Activated T-cell treated with anti-CD3 and anti-CD28 coated beads, Interleukin-2, amount 50 U/mL, for 48 hours (primary cell): ENCODE measurements at regions not wholly inside any gene's neighbourhood (a gene's known extent, or its start where the extent isn't known, plus 50 kb on each side); places are given as distances from the start of the nearest gene placed in this dataset.

Source experiments
- DNase-seq, 2 experiments: peaks; one replicate each; pipeline ENCODE4 v3.0.0-alpha.2; 2020

DNA sequence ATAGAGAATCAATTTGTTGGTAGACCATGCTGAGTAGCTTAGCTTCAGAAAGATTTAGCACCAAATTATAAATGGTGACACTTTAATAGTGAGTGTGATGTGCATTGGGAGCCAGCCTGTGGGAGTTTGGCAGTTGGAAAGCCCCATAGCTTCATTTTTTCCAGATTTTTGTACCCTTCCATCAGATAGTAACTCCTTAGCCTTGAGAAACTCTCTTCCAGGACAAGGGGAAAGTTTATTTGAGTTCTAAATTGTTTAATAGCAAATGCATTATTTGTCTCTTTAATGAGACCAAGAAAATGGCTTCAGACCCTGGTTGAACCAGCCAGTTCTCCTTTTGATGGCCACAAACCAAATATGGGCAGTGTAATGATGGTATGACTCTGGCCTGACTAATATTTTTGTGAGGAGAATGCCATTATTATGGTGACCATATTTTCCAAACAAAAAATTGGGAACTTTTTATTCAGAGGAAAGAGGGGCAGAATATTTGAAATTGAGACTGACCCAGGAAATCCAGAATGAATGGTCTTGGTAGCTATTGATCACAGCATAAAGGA lies 49.8 kb downstream of the PLCE1 start:
- no peak for DNase-seq

DNA sequence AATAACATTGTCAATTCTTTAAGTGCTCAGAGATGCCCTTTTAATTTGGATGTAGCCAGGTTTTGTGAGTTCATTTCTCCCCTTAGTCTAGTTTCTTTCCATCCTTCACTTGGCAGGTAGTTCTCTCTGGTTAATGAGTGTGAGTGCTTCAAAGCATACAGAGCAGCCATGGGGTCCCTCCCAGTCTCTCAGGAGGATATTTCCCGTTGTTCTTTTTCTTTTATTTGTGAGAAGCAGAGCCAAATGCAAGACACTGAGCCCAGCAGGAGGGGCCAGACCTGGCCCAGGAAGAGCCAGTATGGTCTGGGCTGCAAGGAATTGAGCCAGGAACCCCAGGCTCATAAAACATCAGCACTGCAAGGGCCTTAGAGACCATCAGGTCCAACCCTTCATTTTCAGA lies 52.4 kb downstream of the PLCE1 start:
- no peak for DNase-seq

GRCh38 chr10:94047293-94047692 lies 53.6 kb downstream of the PLCE1 start:
- no peak for DNase-seq

- DNase-seq: no peak
Observed at GRCh38 chr10:94049911-94050310, 56.2 kb downstream of the PLCE1 start.

DNA sequence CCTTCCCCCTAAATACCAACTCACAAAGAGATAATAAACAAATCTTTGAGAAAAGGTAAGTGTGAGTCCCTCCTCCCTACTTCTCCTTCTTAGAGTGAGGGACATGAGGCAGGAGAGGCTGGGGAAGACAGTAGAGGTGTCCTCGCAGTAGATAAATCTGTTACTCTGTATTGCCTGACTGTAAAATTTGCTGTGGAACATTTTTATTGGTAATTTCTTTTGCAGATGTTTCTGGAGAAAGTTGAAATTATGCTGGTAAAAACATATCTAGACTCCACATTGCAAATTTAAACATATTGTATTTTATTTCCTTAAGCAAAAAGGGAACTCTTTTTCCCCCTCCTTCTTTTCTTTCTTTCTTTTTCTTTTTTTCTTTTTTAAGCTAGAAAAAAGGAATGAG lies 58.5 kb downstream of the PLCE1 start:
- DNase-seq: no peak

DNA sequence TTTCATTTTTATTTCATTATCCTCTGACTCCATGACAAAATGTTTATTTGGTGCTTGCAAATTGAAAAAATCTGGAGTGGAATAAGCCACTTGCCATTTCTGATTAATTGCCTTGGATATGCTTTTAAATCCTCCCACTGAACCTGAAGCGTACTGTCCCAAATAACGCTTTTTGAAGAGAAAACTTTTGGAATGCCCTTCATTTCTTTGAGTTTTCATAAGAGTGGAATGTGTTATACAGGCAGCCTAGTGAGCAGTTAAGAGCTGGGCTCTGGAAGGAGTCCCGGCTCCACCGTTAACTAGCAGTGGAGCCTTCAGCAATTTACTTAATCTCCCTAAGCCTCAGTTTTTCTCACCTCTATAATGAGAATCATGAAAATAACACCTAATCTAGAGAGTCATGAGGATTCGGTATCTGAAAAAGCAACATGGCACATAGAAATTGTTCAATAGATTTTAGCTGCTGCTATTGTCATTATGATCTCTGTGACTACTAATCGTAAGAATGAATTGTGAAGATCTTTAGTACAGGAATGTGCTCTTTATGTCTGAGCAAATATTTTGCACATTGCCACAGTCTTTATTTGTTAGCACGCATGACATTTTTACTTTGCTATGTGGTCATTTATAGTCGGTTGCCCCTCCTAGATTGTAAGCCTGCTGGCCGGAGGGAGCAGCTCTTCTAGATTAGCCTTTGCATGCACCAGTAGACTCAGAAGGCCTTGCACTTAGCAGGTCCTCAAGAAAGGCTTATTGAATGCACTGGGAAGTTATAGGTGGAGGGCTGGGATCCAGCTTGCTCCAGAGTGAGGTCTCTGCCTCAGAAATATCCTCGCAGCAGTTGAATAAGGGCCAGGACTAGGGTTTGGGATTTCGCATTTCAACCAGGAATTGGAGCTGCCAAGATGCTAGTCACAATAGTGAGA lies 59.4 kb downstream of the PLCE1 start:
- DNase-seq: no peak

GRCh38 chr10:94059178-94059883 lies 65.6 kb downstream of the PLCE1 start:
- DNase-seq: no peak

GRCh38 chr10:94061026-94061425 lies 67.3 kb downstream of the PLCE1 start:
- DNase-seq: no peak

- no peak for DNase-seq
Observed at GRCh38 chr10:94062611-94063010, 68.9 kb downstream of the PLCE1 start.

DNA sequence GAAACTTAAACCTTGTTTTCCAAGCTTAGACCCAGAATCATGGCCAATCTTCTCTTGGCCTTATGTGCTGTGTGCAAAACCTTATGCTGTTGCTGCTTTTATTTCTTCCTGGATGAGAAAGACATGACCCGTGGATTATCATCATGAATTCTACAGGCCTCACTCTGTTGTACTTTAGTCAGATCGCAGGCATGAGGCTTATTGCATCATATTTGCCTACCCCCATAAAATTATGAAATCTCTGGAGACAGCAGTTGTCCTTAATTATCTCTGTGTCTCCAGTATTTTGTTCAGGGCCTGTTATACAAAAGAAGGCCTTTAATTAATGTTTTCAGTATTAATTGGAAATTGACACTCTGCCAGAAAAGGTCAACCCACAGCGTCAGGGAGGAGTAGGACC lies 71.6 kb downstream of the PLCE1 start:
- DNase-seq: no peak

- DNase-seq: no peak
Observed at GRCh38 chr10:94065787-94066186, 72.1 kb downstream of the PLCE1 start.

DNA sequence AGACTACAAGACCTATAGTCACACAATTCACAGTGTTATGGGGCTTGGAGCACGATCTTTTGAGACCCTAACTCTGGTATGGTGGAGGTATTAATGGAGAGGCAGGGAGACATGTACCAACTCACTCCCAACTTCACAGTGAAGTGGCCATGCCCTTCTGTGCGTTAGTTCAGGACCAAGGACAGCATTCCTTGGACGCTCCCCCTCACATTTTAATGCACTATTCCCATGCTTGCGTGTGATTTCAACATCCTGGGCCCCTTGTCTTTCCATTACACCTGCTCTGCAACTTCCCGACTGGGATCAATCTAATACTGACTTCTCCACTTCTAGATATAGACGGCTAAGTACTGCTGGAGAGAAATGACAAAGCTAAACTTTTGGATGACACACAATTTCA lies 72.7 kb downstream of the PLCE1 start:
- DNase-seq: no peak

DNA sequence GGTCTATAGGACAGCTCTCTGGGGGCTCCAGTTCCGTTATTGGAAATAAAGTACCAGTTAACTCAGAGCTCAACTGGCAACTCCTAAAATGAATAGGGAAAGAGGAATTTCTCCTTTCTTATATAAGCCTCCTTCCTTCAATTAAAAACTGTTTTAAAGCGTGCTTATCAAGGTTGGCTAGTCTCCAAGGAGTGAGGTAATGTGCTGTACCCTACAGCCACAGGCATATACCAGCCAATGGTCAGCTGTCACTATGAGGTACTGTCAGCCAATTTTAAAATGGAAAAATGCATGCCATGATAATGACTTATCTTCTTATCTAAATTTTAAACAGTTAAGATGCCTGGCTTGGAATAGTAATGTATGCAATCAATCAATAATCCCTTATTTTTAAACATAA lies 76.2 kb downstream of the PLCE1 start:
- no peak for DNase-seq

DNA sequence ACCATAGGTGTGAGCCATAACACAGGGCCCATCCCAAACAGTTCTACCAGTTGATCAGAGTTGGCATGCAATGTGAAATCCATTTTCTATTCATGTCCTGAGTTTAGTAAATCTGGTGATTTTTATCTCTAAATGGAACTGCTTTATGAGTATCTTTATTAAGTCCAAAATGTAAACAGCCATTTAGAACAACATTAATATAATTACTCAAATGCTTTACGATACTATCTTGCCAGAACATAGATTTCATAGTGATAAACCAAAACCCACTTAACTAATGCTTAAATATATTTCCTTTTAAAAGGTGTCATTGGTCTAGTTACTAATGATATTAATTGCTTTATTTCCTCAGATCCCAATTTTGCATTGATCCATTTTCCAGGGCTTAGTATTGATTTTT lies 80.7 kb downstream of the PLCE1 start:
- DNase-seq: no peak

- no peak for DNase-seq
Observed at GRCh38 chr10:94075506-94075905, 81.8 kb downstream of the PLCE1 start.

DNA sequence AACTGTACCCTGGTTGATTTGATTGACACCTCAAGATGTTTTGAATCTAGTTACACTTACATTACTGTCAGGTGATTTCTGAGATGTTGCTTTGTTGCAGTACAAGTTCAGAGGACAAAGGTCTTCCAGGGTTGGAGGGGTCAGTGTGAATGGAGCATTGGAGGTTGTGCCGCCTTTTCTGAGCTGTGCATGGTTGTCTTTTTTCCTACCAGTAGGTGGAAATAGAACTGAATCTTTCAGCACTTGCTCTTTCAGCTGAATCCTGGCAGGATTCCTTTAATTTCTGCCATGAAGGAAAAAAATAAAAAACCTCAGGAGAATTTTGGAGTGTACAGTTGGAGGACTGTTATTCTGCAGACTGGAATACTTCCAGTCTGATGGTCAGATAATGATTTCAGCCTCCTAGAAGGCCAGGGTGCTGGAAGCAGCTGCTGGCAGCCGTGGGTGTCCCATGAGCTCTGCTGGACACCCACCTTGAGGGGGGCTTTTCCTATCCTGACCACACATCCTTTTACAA lies 82.7 kb downstream of the PLCE1 start:
- DNase-seq: no peak

GRCh38 chr10:94077042-94077441 lies 83.3 kb downstream of the PLCE1 start:
- no peak for DNase-seq

DNA sequence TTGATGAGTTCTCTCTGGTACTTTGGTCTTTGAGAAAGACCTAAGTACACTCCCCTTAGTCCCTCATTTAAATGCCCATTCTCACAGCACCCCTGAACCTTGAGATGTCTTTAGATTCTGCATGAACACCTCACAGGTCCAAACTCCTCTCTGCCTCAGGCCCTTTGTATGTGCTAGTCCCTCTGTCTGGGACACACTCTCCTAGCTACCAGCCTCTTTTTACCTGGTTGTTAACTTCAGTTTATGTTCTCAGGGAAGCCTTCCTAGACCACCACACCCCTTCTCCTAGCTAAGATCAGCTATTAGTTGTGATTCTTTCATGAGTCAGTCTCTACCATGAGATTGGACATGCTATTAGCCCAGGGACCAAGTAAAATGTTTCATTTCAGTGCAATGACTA lies 86.4 kb downstream of the PLCE1 start:
- DNase-seq: no peak

DNA sequence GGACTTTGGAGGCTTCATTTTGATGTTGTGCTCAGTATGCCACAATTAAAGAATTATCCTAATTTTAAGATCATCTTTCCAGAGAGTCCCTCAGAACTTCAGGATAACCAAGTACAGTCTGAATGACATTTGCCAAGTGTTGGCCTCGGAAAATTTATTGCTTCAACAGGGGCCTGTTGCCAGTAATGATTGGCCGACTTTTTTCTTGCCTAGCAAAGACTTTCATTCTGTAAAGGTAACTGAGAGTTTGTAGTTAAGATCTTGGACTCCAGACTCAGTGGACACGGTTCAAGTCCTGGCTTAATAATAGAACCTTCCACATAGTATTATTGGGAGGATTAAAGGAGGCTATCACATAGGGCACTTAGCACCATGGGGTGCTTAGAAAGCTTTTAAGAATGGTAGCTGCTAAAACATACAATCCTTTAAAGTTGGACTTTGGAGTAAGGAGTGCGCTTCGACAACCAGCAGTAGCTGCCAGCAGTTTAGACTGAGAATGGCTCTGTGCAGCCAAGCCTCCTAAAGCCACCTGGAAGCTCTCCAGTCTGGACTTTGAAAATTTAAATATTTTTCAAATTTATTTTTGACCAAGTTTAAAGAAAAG lies 90.0 kb downstream of the PLCE1 start:
- DNase-seq: no peak

- no peak for DNase-seq
Observed at GRCh38 chr10:94084344-94084743, 90.6 kb downstream of the PLCE1 start.

DNA sequence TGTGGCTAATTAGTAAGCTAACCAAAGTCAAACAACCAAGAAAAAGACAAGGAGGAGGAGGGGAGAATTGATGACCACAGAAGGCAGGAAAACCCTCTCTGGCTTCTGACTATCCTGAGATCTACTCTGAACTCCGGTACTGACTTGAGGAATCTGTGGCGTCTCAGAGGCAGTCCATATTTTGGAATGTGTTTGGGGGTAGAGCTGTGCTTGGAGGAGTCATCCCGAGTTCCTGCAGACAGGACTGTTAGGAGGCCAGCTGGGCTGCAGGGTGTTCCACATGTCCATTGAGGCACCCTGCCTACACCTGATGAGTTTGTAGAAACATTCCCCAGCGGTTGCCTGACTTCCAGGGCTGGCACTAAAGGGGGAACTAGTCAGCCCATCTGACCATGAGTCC lies 91.6 kb downstream of the PLCE1 start:
- no peak for DNase-seq

DNA sequence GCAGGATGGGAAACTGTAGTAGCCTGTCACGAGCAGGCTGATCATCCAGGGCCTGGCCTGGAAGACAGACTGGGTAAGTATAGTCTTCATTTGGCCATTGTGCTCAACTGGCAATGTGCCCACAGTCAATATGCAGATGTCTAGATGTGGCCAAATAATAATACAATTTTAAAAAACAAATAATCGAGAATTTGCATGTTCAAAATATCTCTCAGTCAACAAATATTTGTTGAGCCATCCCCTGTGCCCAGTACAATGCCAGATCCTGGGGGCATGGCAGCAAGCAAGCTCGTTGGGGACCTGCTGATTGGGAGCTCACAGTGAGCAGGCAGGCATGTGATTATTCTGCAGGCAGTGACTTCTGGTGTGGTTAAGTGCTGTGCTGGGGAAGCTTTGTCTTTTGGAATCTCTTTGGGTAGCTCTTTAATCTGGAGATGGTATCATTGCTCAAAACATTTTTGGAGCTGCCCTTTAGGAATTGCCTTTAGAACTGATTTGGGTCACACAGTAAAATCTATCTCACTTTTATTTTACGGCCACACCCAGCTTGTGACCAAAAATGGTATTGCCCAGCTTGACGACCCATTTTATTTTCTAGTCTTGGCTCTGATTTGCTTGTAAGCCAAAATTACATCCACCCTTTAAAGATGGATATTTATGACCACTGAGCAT lies 92.2 kb downstream of the PLCE1 start:
- DNase-seq: no peak

GRCh38 chr10:94088926-94089381 lies 95.2 kb downstream of the PLCE1 start:
- DNase-seq: no peak
